ENCODE measurements at regions not wholly inside any gene's neighbourhood (a gene's known extent, or its start where the extent isn't known, plus 50 kb on each side); places are given as distances from the start of the nearest gene placed in this dataset.
A peak's percentile ranks its signal among the peaks of the same experiment; 100 is the strongest.

DNA sequence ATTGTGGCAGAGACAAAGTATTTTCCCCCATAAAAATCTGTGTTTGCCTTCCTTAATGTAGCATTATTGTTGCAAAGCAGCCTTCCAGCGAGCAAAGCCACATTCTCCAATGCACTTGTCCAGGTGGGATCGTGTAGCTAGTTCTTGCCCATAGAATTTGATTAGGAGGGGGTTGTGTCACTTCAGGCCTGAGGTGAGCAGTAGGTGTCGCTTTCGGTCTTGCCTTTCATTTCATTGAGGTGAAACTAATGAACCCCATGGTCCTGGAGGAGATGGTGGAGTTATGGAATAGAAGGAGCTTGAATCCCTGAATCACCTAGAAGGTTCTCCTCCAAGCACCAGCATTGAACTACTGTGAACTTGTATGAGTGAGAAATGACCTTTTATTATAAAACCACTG, 318.9 kb upstream of the PBX1 start:
- DNase-seq (ENCODE audit: low spot score) = peak; percentile 38
- TF ChIP-seq ZNF121 (CRISPR knock-in tag; IDR thresholded peaks at IDR 0.05) (no peak), ZBTB21 (CRISPR knock-in tag; IDR thresholded peaks at IDR 0.05; ENCODE audit: borderline replicate concordance) (no peak), MXD4 (CRISPR knock-in tag; IDR thresholded peaks at IDR 0.05; ENCODE audit: borderline replicate concordance) (no peak), CBFB (CRISPR knock-in tag; IDR thresholded peaks at IDR 0.05; ENCODE audit: low read depth) (no peak), ZNF232 (CRISPR knock-in tag; IDR thresholded peaks at IDR 0.05) (no peak), JUN (CRISPR knock-in tag; IDR thresholded peaks at IDR 0.05) (no peak), OVOL2 (CRISPR knock-in tag; IDR thresholded peaks at IDR 0.05; ENCODE audit: borderline replicate concordance) (no peak), RELA (CRISPR knock-in tag; IDR thresholded peaks at IDR 0.05; ENCODE audit: borderline replicate concordance) (no peak), FOXJ3 (CRISPR knock-in tag; IDR thresholded peaks at IDR 0.05; ENCODE audit: borderline replicate concordance) (no peak), ZNF317 (CRISPR knock-in tag; IDR thresholded peaks at IDR 0.05; ENCODE audit: borderline replicate concordance, low read depth) (no peak), ZNF423 (CRISPR knock-in tag; IDR thresholded peaks at IDR 0.05) (no peak)
- TF ChIP-seq, protein P1, sequence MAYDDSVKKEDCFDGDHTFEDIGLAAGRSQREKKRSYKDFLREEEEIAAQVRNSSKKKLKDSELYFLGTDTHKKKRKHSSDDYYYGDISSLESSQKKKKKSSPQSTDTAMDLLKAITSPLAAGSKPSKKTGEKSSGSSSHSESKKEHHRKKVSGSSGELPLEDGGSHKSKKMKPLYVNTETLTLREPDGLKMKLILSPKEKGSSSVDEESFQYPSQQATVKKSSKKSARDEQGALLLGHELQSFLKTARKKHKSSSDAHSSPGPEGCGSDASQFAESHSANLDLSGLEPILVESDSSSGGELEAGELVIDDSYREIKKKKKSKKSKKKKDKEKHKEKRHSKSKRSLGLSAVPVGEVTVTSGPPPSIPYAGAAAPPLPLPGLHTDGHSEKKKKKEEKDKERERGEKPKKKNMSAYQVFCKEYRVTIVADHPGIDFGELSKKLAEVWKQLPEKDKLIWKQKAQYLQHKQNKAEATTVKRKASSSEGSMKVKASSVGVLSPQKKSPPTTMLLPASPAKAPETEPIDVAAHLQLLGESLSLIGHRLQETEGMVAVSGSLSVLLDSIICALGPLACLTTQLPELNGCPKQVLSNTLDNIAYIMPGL (CRISPR knock-in tag; IDR thresholded peaks at IDR 0.05) = no peak
- TF ChIP-seq, protein P2, sequence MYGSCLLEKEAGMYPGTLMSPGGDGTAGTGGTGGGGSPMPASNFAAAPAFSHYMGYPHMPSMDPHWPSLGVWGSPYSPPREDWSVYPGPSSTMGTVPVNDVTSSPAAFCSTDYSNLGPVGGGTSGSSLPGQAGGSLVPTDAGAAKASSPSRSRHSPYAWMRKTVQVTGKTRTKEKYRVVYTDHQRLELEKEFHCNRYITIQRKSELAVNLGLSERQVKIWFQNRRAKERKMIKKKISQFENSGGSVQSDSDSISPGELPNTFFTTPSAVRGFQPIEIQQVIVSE (CRISPR knock-in tag; IDR thresholded peaks at IDR 0.05; ENCODE audit: borderline replicate concordance) = no peak
- TF ChIP-seq, protein P3, sequence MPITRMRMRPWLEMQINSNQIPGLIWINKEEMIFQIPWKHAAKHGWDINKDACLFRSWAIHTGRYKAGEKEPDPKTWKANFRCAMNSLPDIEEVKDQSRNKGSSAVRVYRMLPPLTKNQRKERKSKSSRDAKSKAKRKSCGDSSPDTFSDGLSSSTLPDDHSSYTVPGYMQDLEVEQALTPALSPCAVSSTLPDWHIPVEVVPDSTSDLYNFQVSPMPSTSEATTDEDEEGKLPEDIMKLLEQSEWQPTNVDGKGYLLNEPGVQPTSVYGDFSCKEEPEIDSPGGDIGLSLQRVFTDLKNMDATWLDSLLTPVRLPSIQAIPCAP (CRISPR knock-in tag; IDR thresholded peaks at IDR 0.05) = no peak
- TF ChIP-seq, protein P4, sequence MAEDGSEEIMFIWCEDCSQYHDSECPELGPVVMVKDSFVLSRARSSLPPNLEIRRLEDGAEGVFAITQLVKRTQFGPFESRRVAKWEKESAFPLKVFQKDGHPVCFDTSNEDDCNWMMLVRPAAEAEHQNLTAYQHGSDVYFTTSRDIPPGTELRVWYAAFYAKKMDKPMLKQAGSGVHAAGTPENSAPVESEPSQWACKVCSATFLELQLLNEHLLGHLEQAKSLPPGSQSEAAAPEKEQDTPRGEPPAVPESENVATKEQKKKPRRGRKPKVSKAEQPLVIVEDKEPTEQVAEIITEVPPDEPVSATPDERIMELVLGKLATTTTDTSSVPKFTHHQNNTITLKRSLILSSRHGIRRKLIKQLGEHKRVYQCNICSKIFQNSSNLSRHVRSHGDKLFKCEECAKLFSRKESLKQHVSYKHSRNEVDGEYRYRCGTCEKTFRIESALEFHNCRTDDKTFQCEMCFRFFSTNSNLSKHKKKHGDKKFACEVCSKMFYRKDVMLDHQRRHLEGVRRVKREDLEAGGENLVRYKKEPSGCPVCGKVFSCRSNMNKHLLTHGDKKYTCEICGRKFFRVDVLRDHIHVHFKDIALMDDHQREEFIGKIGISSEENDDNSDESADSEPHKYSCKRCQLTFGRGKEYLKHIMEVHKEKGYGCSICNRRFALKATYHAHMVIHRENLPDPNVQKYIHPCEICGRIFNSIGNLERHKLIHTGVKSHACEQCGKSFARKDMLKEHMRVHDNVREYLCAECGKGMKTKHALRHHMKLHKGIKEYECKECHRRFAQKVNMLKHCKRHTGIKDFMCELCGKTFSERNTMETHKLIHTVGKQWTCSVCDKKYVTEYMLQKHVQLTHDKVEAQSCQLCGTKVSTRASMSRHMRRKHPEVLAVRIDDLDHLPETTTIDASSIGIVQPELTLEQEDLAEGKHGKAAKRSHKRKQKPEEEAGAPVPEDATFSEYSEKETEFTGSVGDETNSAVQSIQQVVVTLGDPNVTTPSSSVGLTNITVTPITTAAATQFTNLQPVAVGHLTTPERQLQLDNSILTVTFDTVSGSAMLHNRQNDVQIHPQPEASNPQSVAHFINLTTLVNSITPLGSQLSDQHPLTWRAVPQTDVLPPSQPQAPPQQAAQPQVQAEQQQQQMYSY (CRISPR knock-in tag; IDR thresholded peaks at IDR 0.05) = no peak
- TF ChIP-seq, protein P5, sequence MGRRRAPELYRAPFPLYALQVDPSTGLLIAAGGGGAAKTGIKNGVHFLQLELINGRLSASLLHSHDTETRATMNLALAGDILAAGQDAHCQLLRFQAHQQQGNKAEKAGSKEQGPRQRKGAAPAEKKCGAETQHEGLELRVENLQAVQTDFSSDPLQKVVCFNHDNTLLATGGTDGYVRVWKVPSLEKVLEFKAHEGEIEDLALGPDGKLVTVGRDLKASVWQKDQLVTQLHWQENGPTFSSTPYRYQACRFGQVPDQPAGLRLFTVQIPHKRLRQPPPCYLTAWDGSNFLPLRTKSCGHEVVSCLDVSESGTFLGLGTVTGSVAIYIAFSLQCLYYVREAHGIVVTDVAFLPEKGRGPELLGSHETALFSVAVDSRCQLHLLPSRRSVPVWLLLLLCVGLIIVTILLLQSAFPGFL (CRISPR knock-in tag; IDR thresholded peaks at IDR 0.05; ENCODE audit: borderline replicate concordance) = no peak
- TF ChIP-seq, protein P6, sequence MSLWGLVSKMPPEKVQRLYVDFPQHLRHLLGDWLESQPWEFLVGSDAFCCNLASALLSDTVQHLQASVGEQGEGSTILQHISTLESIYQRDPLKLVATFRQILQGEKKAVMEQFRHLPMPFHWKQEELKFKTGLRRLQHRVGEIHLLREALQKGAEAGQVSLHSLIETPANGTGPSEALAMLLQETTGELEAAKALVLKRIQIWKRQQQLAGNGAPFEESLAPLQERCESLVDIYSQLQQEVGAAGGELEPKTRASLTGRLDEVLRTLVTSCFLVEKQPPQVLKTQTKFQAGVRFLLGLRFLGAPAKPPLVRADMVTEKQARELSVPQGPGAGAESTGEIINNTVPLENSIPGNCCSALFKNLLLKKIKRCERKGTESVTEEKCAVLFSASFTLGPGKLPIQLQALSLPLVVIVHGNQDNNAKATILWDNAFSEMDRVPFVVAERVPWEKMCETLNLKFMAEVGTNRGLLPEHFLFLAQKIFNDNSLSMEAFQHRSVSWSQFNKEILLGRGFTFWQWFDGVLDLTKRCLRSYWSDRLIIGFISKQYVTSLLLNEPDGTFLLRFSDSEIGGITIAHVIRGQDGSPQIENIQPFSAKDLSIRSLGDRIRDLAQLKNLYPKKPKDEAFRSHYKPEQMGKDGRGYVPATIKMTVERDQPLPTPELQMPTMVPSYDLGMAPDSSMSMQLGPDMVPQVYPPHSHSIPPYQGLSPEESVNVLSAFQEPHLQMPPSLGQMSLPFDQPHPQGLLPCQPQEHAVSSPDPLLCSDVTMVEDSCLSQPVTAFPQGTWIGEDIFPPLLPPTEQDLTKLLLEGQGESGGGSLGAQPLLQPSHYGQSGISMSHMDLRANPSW (CRISPR knock-in tag; conservative IDR thresholded peaks at IDR 0.05; ENCODE audit: low read depth) = no peak
- TF ChIP-seq, protein P7, sequence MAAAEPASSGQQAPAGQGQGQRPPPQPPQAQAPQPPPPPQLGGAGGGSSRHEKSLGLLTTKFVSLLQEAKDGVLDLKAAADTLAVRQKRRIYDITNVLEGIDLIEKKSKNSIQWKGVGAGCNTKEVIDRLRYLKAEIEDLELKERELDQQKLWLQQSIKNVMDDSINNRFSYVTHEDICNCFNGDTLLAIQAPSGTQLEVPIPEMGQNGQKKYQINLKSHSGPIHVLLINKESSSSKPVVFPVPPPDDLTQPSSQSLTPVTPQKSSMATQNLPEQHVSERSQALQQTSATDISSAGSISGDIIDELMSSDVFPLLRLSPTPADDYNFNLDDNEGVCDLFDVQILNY (CRISPR knock-in tag; IDR thresholded peaks at IDR 0.05) = no peak
- TF ChIP-seq, protein P8, sequence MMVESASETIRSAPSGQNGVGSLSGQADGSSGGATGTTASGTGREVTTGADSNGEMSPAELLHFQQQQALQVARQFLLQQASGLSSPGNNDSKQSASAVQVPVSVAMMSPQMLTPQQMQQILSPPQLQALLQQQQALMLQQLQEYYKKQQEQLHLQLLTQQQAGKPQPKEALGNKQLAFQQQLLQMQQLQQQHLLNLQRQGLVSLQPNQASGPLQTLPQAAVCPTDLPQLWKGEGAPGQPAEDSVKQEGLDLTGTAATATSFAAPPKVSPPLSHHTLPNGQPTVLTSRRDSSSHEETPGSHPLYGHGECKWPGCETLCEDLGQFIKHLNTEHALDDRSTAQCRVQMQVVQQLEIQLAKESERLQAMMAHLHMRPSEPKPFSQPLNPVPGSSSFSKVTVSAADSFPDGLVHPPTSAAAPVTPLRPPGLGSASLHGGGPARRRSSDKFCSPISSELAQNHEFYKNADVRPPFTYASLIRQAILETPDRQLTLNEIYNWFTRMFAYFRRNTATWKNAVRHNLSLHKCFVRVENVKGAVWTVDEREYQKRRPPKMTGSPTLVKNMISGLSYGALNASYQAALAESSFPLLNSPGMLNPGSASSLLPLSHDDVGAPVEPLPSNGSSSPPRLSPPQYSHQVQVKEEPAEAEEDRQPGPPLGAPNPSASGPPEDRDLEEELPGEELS (CRISPR knock-in tag; IDR thresholded peaks at IDR 0.05) = no peak
- TF ChIP-seq, protein P9, sequence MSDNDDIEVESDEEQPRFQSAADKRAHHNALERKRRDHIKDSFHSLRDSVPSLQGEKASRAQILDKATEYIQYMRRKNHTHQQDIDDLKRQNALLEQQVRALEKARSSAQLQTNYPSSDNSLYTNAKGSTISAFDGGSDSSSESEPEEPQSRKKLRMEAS (CRISPR knock-in tag; IDR thresholded peaks at IDR 0.05) = no peak
- ChIA-PET CTCF (interaction anchor here (0.6 to 1.2 kb wide), 13 partner anchors 77 to 835 kb away, joined by 3 to 11 read pairs (median 4); partner anchors contain the start of gene PBX1), POLR2A (no interaction called here)
- peaks cover 2% of the 10 kb centered on the region for H3K4me1 Mint-ChIP-seq
- no peaks in the 10 kb centered on the region for H3K27me3 Mint-ChIP-seq (ENCODE audit: low read depth)
- ATAC-seq = peak; percentile 91
- H3K9me3 Mint-ChIP-seq = peaks cover 20% of the 10 kb centered on the region
- no peak overlapping the region for H3K4me3 Mint-ChIP-seq
- H3K27ac Mint-ChIP-seq = no peak overlapping the region
- H3K36me3 Mint-ChIP-seq = peaks cover 4% of the 10 kb centered on the region

Data from WTC11 (cell line).